GM11168 (cell line): ENCODE measurements at regions not wholly inside any gene's neighbourhood (a gene's known extent, or its start where the extent isn't known, plus 50 kb on each side); places are given as distances from the start of the nearest gene placed in this dataset.
"Not testable (repeated sequence)": the region's sequence is repeated elsewhere in the genome, so short reads cannot be mapped to it uniquely, and the experiment has no call there.

Experiments used
- in situ Hi-C: fragments of 300-500 bp; cut with MboI; formaldehyde crosslinking; loops from one replicate; pipeline ENCODE4 v1.12.0; 2022; ENCODE audit warnings: low sequenced_read_pairs; ENCODE audit not compliant: unreplicated experiment

DNA sequence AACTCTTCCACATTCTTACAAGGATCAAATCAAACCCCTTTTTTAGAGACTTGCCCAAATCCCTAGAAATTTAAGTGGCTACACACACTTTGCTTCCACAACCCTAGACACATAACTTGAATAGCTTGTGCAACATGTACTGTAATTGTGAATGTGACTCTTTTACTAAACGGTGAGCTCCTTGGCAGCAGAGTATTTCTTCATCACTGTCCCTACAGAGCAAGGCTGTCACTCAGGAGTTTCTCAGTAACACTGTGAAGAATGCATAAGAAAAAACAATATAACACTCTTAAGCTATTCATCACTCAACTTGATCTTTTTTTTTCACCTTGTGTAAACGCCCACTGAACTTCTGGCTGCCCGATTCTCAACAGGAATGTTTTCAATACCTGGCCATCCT lies 53.8 kb upstream of the ADAMTS18 start:
- in situ Hi-C loops = no loop called here

DNA sequence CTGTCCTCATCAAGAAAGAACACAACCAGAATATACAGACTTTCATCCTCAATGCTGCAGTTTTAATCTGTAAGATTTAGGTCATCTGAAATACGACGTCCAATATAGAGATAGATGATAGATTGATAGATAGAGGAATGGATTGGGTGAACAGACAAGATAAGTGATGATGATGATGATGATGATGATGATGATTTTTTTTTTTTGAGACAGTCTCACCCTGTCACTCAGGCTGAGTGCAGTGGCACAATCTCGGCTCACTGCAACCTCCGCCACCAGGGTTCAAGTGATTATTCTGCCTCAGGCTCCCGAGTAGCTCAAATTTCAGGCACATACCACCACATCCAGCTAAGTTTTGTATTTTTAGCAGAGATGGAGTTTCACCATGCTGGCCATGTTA lies 56.3 kb upstream of the ADAMTS18 start:
- in situ Hi-C loops = no loop called here

DNA sequence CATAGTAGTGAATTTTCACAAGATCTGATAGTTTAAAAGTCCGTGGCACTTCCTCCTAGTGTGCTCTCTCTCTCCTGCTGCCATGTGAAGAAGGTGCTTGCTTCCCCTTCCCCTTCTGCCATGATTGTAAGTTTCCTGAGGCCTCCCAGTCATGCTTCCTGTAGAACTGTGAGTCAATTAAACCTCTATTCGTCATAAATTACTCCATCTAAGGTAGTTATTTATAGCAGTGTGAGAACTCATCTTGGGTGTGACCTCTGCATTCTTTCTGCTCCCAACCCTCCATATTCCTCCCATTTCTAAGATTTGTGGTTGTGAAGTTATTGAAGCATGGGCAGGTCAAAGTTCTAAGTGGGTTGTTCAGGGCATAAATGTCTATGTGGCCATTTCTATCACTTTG lies 62.1 kb upstream of the ADAMTS18 start:
- in situ Hi-C loops = no loop called here

DNA sequence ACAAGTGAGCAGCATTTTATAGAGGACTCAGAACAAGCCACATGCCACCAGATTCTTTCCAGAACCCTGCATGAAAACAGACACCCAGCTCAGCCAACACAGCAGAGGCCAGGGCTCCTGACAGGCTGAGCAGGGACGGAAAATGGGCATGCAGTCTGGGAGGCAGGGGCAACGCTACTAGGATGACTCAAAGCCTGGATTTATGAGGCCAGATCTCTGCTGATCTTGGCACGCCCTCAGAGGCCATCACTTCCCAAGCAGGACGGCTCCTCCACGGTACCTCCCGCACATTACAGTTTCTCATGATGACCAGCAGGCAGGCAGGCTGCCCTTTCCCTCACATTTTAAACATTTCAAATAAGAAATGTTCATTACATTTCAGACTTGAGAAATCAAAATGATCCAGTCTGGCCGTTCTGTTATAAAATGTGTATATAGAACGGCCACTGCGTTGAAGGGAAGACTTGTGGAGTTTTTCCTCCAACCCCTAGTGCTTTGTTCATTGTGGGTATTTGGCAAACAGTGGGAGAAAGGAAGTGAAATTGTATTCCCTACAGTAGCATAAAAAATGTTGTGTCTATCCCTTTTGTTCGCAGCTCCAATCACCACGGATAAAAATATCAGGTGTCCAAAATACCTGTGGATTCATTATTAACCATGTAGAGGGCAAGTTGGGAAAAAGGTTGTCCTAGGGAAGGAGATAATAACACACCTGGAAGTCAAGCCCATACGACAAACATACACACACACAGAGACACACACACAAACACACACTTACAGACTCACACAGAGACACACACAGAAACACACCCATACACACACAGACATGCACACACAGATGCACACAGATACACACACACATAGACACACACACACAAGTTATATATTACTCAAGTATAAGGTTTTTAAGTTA lies 64.8 kb upstream of the ADAMTS18 start:
- in situ Hi-C loops = no loop called here

DNA sequence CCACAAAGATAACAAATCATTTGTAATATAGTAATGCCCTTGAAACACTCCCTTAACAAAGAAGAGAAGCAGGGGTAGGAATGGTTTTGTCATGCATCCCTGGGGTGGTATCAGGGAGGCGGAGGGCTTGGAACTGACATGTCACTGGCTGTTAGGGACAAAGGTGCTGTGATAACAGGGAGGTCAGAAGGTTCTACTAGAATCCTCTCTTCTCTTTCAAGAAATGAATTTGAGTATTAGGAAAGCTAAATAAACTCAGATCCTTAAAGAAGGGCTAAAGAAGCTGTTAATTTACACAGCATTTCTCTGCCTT lies 65.4 kb upstream of the ADAMTS18 start:
- in situ Hi-C loops = no loop called here

DNA sequence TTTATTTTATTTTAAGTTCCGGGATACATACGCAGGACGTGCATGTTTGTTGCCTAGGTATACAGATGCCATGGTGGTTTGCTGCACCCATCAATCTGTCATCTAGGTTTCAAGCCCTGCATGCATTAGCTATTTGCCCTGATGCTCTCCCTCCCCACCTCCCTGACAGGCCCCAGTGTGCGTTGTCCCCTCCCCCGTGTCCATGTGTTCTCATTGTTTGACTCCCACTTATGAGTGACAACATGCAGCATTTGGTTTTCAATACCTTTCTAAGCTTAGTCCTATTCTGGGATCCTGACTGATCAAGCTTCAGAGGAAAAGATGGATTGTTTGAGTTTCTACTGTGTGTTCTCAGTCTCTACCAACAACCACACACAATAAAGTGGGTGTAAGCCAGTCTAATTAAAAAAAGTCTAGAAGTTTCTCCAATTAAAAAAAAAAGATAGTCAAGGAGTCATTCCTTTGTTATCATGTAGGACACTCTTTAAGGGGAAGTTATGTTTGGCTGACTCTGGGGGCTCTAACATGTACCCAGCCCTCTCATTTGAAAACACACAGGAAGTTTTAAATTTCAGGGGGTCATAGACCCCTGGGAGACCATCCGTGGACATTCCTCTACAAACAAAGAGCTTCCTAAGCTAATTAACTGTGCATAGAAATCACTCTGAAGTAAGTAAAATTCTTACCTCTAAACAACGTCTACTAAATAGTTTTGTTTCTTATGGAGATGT lies 66.3 kb upstream of the ADAMTS18 start:
- in situ Hi-C loops = no loop called here

DNA sequence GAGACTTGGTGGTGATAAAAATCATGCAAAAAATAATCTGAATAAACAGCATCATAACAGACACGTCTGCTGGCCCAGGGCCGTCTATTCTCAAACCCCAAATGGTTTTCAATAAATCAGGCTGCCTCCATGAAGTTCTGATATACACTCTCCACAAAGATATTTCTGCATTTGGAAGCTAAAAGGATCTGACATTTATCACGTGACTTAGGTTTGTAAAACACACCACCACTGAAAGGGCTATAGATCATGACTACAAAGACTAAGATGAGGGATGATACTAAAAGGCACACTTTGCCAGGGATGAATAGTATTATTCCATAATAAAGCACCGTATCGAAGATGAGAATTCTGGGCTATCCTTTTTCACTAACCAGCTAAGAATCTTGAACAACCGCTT lies 67.6 kb upstream of the ADAMTS18 start:
- in situ Hi-C loops = no loop called here

DNA sequence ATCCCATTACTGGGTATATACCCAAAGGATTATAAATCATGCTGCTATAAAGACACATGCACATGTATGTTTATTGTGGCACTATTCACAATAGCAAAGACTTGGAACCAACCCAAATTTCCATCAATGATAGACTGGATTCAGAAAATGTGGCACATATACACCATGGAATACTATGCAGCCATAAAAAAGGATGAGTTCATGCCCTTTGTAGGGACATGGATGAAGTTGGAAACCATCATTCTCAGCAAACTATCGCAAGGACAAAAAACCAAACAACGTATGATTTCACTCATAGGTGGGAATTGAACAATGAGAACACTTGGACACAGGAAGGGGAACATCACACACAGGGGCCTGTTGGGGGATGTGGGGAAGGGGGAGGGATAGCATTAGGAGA lies 71.7 kb upstream of the ADAMTS18 start:
- in situ Hi-C loops = not testable (repeated sequence)

DNA sequence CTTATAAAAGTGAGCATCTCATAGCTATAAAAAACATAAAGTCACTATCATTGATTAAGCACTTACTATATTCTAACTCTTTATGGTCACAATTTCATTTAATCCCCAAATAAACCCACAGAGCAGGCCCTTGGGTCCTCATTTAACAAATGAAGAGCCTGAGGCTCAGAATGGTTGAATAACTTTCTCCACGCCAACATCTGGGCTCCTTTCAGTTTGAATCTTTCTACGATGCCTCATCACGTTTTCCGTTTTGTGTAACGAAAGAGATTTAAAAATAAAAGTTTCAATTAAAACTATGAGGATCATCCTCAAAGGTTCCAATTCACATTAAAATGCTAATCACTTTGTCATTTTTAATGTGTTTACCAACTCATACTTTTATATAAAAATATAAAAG lies 74.2 kb upstream of the ADAMTS18 start:
- in situ Hi-C loops = no loop called here

DNA sequence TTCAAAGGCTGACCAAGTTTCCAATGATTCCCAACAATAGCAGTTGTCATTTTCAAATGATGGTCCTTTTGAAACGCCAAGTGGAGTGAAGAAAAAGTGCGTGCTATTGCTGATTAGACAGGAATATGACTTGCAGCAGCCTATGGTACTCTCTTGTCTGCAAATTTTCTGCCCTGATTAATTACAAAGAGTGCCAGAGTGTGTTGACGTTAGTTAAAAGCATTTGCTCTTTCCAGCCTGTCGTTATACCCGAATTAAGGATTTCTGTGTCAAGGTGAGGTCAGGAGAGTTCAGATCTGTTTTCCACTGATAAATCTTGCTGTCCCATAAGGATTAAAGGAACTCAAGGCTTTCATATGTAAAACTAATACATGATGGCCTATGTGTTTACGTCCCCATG lies 75.0 kb upstream of the ADAMTS18 start:
- in situ Hi-C loops = no loop called here

DNA sequence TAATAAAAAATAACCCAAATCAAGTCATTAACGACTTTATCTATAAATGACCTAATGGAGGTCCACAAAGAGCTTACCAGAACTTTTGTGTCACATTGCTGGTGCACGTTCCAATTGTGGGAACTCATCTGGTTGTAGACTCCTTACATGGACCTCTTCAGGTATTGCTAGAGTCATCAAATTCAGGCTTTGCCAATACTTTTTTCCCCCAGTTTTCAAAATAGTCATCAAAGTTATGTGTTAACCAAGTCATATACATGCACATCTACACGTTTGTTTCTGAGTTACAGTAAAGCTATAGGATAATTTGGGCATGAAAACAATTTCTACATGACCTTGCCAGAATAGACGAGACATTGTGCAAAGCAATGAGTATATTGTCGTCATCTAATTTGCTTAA lies 76.2 kb upstream of the ADAMTS18 start:
- in situ Hi-C loops = no loop called here

DNA sequence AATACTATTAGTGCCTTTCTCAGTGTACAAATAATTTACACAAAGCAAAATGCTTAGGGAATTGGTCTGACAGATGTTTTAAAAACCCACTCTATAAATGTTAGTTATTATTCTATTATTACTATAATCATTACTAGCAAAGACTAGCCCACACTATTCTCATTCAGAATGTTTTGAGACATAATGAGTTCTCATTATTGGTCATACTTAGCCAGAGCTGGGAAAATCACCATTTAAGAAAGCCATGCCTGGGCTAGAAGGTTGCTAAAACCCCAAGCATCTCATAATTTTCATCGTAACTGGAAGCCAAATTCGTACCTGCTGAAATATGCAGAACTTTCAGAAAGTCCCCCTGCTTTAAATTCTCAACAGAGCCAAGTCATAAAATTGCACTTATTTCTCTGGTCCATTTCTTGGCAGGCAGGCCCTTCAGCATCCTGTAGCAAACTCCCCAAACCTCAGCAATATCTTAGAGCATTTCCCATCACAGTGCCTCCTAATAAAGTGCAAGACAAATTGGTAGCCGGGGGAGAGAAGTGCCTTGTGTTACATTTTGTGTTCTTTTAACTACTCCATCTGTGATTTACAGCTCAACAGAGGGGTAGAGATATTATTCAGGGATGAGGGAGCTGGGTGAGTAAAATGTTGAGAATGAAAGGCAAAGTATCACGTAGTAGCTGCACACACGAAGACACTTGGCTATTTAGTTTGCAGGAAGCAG lies 79.8 kb upstream of the ADAMTS18 start:
- in situ Hi-C loops = no loop called here

DNA sequence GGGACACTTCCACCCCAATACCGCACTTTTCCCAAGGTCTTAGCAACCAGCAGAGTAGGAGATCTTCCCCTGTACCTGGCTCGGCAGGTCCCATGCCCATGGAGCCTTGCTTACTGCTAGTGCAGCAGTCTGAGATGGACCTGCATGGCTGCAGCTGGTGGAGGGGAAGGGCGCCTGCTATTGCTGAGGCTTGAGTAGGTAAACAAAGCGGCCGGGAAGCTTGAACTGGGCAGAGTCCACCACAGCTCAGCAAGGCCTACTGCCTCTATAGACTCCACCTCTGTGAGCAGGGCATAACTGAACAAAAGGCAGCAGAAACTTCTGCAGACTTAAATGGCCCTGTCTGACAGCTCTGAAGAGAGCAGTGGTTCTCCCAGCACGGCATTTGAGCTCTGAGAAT lies 90.4 kb upstream of the ADAMTS18 start:
- in situ Hi-C loops = not testable (repeated sequence)

DNA sequence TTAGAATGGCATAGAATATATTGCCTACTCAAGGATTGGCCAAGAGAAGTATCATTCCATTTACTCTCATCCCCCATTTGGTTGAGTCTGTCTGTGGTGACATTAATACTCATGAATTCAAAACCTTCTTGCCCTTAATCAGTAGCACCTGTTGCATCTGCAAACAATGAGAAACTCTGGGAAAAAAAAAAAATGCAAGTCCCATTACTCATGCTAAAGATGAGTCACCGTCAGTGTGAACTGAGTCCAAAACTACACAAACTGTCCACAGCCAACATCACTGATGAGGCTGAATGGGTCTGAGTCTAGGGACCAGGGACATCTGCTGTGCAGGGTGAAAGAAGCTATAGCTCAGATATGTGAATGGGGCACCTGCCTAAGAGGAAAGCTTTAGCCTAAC lies 96.9 kb upstream of the ADAMTS18 start:
- in situ Hi-C loops = no loop called here

DNA sequence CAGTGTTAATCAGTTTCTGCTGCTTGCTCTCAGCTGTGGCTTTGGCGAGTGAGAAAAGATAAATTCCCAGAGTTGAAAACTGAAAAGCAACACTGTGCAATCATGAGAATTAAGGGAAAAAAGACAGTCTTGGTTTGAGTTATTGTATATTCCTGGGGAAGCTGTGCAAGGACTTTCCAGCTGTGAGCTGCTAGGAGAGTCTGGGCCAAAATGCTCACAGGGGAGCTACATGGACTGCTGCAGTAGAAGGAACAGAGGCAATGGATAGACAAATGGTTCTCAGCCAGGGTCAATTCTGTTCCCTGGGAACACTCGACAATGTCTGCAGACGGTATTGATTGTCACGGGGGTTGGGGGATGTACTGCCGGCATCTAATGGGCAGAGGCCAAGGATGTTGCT lies 102.0 kb upstream of the ADAMTS18 start:
- in situ Hi-C loops = no loop called here

DNA sequence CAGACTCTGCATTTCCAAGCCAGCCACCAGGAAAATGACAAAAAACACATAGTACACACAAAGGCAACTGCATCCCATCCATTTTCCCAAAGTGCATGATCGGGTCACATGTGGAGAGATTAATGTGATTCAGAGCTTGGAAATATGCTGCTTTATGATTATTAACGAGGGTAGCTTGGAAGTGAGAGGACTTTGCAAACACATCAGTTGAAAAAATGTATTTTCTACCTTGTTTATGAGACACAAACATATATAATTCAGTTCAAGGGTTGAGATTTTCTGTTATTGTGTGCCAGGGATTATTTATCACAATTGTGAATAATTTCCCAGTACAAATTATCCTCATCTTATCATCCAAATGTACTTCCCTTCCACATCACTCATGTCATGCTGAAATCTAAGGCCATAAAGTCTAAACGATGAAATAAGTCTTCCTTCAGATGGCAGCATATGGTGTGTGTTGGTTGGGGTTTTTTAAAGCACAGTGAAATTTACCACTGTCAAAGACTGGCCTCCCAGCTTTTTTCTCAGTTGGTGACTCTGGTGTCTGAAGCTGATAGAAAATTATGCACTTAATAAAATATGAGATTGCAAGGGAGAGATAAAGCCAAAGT lies 104.7 kb upstream of the ADAMTS18 start:
- in situ Hi-C loops = no loop called here

DNA sequence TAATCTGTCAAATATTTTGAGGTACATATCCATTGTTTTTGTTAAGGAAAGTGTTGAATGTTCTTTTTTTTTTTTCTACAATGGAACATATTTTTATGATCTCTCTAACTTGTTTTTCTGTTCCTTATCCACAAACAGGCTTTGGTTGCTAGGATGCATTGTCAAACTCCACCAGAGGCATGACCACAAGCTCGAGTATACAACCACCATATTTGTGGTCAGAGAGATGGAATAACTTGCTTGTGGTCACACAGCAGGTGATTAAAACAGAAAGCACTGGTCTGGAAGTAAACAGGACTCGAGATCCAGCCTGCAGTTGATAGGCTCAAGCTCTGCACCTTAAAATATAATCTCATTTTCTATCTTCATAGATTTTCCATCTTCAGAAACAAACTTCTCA lies 105.8 kb upstream of the ADAMTS18 start:
- in situ Hi-C loops = no loop called here

DNA sequence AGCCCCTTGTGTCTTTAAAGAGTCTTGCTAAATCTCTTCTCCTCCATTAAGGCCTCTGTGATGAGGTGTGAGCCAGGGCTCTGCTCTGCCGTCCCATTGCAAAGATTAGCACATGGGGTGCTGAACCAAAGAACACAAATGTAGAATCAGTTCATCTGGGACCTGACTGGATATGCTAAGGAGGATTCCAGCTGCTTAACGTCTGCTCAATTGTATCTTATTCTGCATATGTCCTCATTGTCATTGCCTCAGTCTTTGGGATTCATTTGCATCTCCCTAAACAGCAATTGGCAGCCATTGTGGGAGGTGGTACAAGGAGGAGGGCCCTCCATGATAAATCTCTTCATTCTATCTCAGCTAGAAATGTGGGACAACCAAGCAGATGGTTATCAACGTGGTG lies 106.3 kb upstream of the ADAMTS18 start:
- in situ Hi-C loops = no loop called here

DNA sequence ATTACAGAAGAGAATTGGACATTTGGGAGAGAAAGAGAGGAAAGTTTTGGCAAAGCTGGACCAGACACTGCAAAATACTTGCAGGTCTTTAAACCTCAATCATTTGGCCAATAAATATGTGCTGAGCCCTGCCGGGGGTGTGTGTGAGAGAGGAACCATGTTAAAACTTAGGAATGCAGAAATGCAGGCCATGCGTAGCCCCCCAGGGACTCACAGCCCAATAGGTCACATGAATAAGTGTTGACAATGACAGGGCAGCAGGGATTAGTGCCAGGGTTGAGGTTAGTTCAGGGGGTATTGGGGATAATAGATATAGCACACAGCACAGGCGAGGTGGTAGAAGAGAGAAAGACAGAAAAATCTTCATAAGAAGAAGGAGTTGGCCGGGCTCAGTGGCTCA lies 113.3 kb upstream of the ADAMTS18 start:
- in situ Hi-C loops = no loop called here

DNA sequence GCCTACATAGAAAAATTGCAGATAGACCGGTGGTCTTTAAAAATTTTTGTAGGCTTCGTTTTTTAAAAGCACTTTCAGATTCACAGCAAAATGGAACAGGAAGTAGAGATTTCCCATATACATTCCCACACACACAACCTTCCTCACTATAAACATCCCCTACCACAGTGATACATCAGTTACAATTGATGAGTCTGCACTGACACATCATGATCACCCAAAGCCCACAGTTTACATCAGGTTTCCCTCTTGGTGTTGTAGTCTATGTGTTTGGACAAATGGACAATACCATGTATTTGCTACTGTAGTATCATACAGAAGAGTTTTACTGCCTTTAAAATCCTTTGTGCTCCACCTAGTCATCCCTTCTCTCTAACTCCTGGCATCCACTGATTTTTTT lies 113.9 kb upstream of the ADAMTS18 start:
- in situ Hi-C loops = no loop called here

DNA sequence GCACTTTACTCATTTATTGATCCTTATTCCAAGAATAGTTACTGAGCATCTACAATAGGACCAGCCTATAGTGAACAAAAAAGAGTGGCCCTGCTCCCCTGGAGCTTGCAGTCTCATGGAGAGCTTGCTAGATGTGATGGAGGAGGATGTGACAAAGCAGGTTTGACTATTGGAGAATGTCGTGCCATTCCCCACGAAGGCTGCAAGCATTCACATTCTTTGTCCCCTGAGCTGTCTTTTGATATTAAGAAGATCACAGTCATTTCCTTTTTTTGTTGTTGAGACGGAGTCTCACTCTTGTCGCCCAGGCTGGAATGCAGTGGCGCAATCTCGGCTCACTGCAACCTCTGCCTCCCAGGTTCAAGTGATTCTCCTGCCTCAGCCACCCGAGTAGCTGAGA lies 115.0 kb upstream of the ADAMTS18 start:
- in situ Hi-C loops = no loop called here
